Kidney tubule cell (primary cell): ENCODE measurements at regions not wholly inside any gene's neighbourhood (a gene's known extent, or its start where the extent isn't known, plus 50 kb on each side); places are given as distances from the start of the nearest gene placed in this dataset.
"Not testable (repeated sequence)": the region's sequence is repeated elsewhere in the genome, so short reads cannot be mapped to it uniquely, and the experiment has no call there.

Source experiments
- DNase-seq: peaks from one replicate; pipeline ENCODE4 v3.0.0-alpha.2; 2018; ENCODE audit warnings: low spot score

- no peak for DNase-seq
These were observed 161.3 kb downstream of the YIPF5 start for GRCh38 chr5:144009116-144009515.

GRCh38 chr5:144011388-144011787 lies 159.1 kb downstream of the YIPF5 start:
- DNase-seq = no peak

GRCh38 chr5:144013816-144014215 lies 156.6 kb downstream of the YIPF5 start:
- DNase-seq = no peak

GRCh38 chr5:144015961-144016360 lies 154.5 kb downstream of the YIPF5 start:
- no peak for DNase-seq

- no peak for DNase-seq
These were observed 153.3 kb downstream of the YIPF5 start for GRCh38 chr5:144017119-144017518.

GRCh38 chr5:144017631-144018030 lies 152.8 kb downstream of the YIPF5 start:
- DNase-seq = no peak

- no peak for DNase-seq
These were observed 146.4 kb downstream of the YIPF5 start for GRCh38 chr5:144024090-144024489.

GRCh38 chr5:144024545-144024944 lies 145.9 kb downstream of the YIPF5 start:
- peak; percentile 31 for DNase-seq

GRCh38 chr5:144026286-144026685 lies 144.2 kb downstream of the YIPF5 start:
- no peak for DNase-seq

- peak; percentile 4 for DNase-seq
These were observed 142.4 kb downstream of the YIPF5 start for GRCh38 chr5:144028058-144028457.

GRCh38 chr5:144028636-144029035 lies 141.8 kb downstream of the YIPF5 start:
- DNase-seq = peak; percentile 23

- DNase-seq = no peak
These were observed 139.6 kb downstream of the YIPF5 start for GRCh38 chr5:144030904-144031303.

- DNase-seq = no peak
These were observed 138.1 kb downstream of the YIPF5 start for GRCh38 chr5:144032375-144032774.

- DNase-seq = no peak
These were observed 137.0 kb downstream of the YIPF5 start for GRCh38 chr5:144033486-144033885.

GRCh38 chr5:144035046-144035740 lies 135.3 kb downstream of the YIPF5 start:
- no peak for DNase-seq

- DNase-seq = no peak
These were observed 134.0 kb downstream of the YIPF5 start for GRCh38 chr5:144036476-144036875.

- DNase-seq = no peak
These were observed 129.7 kb downstream of the YIPF5 start for GRCh38 chr5:144040615-144041305.

GRCh38 chr5:144042156-144042555 lies 128.3 kb downstream of the YIPF5 start:
- no peak for DNase-seq

- no peak for DNase-seq
These were observed 122.1 kb downstream of the YIPF5 start for GRCh38 chr5:144048259-144048856.

- not testable (repeated sequence) for DNase-seq
These were observed 115.1 kb downstream of the YIPF5 start for GRCh38 chr5:144055391-144055790.

- DNase-seq = not testable (repeated sequence)
These were observed 110.4 kb downstream of the YIPF5 start for GRCh38 chr5:144060091-144060490.

GRCh38 chr5:144060598-144060997 lies 109.9 kb downstream of the YIPF5 start:
- peak; percentile 64 for DNase-seq

GRCh38 chr5:144065786-144066185 lies 104.7 kb downstream of the YIPF5 start:
- DNase-seq = no peak
